Activated T-cell treated with anti-CD3 and anti-CD28 coated beads, Interleukin-2, amount 50 U/mL, for 48 hours (primary cell): ENCODE measurements at regions not wholly inside any gene's neighbourhood (a gene's known extent, or its start where the extent isn't known, plus 50 kb on each side); places are given as distances from the start of the nearest gene placed in this dataset.

Experiments
- DNase-seq, 2 experiments: peaks; one replicate each; pipeline ENCODE4 v3.0.0-alpha.2; 2020

DNA sequence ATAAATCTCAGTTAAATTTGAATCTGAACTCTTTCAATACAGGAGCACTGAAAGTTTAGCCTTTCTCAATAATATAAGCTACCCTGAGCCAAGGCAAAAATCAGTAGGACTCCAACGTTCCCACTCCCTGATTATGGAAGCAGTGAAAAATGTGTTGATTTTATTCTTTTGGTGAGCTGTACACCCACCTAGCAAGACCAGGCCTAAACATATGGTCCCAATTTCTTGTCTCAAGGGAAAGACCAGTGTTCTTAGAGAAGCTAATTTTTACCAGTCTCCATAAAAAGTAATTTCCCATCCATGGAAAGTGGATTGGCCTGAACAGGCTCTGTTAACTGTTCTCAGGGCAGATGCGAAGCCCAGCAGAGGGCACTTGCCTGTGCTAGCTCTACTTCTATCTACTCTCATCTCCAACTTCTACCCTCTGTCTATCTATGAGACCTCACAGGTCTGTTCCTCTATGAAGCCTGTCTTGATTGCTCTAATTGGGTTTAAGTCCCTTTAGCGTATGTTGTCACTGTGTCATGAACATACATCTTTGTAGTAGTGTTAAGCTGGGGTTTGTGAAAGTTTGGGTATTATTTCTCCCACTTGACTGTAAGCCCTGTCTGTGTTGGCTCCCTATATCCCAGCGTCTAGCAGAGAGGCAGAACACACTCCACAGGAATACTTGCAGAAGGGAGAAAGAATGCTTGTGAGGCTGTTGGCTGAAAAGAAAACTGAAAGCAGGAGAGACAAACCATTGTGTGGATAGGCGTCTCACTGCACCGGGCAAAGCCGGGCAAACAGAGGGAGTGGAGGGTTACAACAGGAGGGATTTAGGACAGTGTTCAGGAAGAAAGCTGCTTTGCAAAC lies 167.1 kb upstream of the MAF start:
- DNase-seq = no peak

DNA sequence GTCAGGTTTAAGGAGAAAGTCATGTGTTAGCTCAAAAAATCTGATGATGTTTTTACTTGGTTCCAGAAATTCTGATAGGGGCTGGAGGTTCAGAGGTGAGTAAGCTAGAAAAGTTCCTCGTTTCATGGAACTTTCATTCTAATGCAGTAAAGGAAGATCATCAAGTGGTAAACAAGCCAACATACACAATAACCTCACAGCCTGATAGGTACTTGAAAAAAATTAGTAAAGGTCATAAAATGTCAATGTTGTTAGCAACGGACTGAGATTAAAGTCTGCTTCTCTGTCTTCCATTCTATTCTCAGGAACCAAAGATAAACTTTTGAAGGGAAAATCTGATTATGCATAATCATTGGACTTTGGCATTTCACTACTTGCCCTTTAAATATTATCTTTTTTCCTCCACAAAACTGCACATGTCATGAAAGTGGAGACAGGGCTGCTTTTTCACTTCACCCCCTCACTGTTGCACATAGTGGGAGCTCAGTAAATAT lies 165.4 kb upstream of the MAF start:
- DNase-seq = no peak

DNA sequence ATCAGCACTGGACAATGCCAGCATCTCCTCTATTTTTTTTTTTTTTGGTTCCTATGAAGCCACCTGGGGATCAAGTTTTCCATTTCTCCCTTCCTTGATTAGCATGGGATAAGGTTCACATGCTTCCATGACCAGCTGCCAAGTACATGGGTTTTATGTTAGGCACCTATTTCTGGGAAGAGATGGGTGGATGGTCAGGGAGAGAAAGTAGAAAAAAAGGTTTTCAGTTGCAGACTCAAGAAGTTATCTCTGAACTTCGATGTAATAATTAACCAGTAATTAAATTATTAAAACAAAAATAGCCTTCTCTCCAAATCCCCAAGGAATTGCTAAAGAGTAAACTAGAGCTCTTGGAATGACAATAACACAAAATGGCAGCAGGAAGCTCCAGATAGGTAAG lies 164.9 kb upstream of the MAF start:
- DNase-seq = no peak

DNA sequence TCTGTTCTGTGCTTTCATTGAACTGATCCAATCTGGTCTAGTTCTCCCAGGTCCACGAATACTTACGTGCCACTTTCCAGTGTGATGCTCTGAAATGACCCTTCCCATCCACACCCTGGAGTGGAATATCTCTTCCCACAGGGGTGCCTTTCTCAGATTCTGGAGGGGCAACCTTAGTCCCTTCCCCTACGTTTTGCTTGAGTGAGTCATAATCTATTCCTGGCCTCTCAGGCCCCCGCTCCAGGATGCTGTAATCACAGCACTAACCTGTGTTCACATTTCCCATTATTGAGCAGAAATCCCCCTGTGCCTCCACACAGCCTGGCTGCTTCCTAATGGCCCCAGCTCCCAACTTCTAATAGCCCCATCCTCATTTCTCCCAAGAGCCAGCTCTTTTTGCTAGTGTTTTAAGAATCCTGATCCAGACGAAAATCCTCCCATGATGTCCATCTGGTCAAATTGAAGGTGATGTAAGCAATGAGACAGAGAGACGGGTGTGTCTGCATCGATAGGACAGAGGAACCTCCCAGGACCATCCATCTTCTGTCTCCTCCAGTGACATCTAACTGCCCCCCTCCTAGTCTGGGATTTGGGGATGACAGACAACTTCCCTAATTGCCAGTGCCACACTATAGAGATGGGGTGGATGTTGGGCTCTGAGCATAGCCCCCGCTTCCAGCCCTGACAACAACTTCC lies 164.0 kb upstream of the MAF start:
- DNase-seq = no peak

DNA sequence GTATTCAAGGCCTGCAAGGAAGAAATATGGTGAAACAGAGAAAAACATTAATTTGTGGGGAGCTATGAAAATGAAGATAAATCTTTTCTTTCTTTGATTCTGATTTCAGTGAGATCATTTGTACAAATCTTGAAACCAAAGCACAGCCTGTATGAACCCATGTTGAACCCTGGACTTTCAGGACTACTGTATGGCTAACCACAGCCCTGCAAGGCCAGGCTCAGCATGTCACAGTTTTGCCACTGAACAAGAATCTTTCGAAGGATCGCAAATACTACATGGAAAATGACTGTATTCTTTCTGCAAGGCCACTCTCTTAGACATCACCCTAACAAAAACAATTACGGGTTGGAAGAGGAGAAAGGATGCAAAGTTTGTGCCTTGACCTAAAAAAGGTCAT lies 161.7 kb upstream of the MAF start:
- no peak for DNase-seq

DNA sequence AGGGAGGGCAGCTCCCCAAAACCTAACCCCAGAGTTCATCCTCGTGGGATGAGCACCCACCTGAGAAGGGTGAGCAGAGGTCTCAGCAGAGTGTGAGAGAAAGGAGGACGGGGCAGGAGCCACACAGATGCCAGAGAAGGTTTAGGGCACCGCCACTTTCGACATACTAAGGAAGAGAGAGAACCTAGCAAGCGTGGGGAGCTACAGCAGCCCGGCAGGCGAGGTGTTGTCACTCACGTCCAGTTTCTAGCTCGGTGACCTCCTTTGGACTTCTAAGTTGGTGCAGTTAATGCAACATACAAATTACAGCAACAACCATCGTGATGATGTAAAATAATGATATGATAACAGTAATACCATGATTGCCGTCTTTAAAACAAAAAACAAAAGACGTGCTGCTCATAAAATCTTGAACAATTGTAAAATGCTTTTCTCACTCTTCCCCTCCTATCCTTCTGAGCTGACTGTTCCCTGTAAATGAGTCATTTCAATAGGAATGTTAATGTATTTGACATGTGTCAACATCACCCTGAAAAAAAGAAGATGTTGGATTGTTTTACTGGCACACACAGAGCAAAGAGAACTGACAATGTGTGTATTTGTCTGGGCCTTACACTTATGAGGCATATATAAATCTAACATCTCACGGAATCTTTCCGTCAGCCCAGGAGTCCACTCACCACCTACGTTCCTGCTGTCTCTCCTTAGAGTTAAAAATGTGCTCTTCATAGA lies 158.2 kb upstream of the MAF start:
- no peak for DNase-seq

DNA sequence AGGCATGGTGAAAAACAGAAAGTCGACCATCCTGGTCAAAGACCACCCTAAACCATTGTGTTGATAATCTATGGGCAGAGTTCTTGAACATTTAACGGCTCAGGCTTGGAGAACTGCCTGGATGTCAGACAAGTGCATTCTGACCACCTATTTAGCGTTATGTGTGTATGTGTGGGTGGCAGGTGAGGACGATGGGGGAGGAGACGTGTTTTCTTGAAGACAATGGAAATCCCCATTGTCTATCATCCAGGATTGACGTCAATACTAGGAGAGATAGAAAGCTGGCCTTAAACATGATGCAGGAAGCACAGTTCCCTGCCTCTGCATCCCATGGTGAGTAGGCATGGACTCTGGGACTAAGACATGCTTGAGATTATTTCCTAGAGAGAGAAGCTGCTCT lies 157.4 kb upstream of the MAF start:
- no peak for DNase-seq

DNA sequence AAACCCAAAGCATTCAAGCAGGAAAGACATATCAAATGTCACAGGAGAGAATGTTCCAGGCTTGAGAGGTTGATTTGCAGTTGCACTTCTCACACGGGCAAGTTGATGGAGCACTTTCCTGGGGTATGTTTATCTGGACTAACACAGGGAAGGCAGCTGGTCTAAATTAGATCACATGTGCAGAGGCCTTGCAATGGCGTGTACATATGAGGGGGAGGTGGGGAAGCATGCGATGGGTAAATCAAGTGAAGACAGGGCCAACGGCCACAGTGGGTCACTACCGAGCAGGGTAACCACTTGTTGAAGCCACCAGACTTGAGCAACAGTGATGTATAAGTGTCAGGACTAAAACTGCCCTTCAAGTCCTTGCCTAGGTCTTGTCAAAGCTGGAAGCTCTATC lies 156.6 kb upstream of the MAF start:
- no peak for DNase-seq

DNA sequence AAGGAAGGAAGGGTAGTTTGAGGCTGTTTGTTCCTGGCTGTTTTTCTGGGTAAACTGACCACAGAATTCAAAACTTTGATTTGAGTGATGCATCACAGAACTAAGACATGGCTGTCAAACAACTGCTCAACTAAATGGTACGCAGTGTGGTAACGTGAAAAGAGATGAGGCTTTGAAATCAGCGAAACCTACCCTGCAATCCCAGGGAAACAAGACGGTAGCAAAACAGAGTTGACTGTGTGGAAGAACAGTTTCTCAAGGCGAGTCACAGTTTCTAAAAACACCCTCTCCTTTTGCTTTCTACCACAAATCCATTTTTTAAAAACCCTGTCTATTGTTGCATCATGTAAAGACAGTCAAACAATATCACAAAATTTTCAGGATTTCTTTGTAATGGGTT lies 156.0 kb upstream of the MAF start:
- DNase-seq = no peak

DNA sequence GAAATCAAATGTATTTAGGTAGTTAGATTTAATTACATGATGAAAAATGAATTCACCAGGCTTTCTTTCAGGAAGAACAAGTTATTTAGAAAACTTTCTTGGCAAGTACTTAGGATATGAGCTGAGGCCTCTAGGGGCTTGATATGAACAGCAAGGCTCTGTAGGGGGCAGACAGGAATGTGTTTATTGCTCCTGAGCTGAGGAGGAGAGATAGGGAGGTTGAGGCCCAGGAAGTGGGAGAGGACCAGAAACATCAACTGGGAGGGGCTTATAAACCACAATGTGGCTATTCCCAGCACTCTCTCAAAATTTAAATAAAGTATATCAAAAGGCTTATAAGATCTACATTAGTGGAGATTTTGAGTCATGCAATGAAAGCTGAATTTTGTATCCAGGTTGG lies 154.0 kb upstream of the MAF start:
- no peak for DNase-seq

DNA sequence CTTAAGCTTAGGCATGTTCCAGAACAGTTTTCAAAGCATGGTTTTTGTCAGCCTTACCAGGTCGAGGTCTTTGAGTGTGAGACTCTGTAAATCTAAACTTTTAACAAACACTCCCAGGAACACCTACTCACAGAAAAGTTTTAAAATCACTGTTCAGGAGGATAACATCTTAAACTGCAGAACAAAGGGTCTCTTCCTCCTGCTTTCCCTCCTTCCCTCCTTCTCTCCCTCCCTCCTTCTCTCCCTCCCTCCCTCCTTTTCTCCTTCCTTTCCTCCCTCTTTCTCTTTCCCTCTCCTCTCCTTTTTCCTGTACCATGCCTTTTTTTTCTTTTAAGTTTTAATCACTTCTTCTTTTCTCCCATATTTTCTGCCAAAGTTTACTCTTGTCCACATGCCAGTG lies 153.5 kb upstream of the MAF start:
- no peak for DNase-seq

DNA sequence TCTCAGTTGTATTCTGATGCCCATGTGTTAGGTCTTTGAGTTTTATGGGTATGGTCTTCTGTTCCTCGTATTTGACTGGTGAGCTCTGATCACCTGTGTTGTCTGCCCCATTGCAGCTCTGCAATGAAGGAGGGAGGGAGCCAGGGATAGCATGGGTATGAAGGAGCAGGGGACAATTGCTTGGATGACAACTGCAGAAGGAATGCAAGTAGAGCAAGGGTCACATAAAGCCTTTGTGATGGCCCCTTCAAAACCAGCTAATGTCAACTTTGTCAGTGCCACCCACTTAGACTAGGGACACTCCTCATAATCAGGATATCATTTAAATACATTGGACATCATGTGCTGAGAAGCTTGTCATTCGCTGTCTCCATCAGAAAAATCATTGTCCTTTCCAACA lies 152.7 kb upstream of the MAF start:
- DNase-seq = no peak

DNA sequence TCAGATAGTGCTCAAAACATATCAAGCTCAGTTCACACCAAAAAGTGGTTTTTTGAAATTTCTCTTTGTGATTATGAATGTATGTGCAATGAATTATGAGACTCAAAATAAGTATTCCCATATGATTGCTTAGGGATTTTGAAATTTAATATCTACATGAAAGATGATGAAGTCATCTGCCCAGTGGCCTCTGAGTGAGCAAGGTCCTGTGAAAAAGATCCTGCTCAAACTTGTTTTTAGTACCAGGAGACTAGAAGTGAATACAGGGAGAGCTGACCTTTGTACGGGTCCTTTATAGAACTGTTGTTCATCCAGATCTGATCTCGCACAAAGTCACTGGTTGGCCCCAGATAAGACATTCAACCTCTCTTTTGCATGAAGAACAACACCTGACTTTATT lies 151.9 kb upstream of the MAF start:
- DNase-seq = no peak

DNA sequence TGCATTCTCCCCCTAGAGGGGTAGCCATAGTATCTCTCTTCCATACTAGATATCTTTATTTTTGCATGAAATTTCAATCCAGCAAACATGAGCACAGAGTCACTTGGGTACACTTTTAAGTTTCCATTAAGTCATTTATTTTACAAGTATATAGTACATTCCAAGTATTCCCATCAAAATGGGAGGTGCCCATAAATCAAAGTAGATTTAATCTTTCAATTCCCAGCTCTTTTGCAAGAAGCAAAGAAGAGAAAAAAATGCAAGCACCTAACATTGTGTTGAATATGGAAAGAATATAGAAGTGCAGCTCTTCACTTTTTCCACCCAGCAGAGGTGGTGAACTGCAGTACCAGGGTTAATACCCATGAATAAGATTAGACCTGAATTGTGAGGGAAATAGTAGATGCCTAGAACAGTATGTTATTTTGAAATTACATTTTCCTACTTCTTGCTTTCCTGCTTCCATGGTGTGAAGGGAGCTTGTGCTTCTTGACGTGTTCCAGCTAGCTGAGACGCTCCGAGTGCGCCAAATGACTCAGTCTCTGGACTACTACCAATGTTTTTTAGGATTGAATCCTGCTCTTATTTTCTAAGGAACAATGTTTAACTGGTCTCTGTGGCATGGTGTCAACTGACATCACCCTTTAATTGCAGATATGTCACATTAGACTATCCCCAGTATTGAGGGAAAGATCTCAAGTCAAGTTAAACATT lies 151.1 kb upstream of the MAF start:
- no peak for DNase-seq

DNA sequence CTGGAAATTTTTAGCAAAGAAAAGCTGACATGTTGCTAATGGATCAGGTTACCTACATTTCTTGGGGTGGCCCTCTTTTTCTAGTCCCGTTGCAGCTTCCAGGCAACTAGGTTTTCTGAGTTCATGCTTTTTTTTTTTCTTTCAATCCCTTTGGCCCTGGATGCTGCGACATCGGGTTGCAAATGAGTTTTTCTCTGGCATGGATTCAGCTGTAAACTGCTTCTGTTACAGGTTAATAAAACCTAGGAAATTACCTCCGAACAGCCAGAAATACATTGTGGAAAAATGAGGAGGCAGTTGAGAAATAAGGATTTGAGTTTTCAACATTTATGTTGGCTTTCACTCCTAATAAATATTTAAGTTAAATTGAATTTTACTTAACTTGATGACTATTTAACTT lies 149.8 kb upstream of the MAF start:
- DNase-seq = no peak

DNA sequence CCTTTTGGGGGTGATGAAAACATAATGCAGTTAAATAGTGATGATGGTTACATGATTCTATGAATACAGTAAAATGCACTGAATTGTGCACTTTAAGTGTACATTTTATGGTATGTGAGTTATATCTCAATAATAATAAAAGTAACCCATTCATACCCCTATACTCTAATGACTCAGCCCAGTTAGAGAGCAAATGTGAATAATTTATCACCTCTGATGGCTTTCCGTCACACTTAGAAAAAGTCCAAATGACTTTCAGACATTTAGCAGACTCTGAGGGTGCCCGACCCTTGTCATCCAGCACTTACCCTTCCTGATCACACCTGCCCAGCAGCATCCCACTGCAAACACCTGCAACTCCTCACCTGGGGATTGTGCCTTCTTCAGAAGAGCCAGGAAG lies 148.1 kb upstream of the MAF start:
- no peak for DNase-seq

DNA sequence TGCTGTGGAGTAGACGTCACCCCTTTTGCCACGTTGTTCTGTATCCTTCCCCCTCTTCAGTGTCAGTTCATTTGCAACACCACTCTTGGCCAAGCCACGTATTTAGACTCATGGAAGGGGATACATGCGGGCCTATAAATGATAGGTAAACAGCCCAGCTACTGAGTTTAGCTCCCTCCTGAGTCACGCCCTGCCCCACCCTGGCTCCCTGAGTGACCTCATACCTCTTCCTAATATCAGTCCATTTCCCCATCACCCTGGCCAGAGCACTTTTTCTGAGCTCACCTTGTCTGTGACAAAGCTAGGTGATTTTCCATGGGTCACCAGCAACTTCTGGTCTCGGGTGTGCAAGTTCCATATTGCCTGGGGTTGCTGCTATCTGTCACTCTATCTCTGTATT lies 147.2 kb upstream of the MAF start:
- no peak for DNase-seq

DNA sequence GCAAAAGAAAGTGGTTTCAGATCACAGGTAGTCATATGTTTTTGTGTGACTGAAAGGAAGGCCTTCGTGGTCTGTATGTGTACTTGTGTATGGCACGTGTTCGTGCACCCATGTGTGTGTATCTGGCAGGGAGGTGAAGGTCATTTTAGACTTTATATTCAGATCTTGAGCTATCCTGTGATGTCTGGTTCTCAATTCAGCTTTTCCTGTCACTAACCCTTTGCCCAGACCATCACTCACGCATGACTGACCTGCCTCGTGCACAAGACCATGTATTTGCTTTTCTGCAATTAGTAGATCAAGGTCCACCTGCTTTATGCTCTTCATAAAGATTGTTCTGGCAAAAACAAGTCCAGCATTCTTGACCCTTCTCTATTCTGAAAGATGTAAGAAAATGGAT lies 139.7 kb upstream of the MAF start:
- no peak for DNase-seq

DNA sequence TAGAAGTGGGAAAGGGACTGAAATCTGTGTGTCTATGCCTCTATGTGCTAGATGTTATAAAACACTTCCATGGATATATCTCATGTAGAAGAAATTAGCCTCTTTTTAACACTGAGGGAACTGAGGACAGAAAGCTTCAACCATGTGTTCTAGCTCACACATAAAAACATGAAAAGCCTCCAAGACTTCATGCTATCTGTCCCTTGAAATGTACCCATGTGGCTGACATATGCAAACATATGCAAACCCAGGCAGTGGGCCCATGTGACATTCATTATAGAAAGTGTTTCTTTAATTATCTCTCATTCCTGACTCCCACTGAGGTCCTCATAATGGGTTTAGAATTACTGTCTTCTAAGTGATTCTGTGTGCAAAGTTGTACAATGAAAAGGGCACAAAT lies 134.7 kb upstream of the MAF start:
- DNase-seq = no peak

DNA sequence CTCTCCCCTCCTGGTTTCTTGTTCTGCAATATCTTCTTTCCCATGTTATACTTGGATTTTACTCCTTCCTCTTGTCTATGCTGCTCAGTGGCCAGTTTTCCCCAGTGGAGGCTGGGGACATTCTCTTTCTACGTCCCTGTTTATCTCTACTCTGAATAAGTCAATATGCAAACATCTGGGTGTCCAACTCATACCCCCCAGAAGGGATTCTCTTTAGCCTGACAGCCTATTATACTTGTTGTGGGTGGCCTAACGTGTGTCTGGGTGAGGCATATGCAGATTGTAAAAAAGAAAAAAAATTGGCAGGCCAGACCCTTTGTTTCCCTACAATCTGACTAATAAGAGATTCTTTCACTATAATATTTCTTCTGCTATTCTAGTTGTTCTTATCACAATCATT lies 134.2 kb upstream of the MAF start:
- DNase-seq = no peak

DNA sequence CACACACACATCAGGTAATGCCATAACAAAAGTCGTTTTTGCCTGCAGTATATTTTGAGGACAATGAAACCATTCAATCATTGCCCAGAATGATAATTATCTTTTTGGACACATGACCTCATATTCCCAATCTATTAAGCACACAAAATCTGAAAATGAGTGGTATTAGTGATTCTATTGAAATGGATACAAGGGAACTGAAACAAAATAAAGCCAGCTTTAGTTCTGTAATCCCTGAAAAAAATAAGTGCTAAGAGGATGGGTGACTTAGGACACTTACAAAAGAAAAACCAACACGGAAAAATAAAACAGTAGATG lies 128.3 kb upstream of the MAF start:
- DNase-seq = no peak

DNA sequence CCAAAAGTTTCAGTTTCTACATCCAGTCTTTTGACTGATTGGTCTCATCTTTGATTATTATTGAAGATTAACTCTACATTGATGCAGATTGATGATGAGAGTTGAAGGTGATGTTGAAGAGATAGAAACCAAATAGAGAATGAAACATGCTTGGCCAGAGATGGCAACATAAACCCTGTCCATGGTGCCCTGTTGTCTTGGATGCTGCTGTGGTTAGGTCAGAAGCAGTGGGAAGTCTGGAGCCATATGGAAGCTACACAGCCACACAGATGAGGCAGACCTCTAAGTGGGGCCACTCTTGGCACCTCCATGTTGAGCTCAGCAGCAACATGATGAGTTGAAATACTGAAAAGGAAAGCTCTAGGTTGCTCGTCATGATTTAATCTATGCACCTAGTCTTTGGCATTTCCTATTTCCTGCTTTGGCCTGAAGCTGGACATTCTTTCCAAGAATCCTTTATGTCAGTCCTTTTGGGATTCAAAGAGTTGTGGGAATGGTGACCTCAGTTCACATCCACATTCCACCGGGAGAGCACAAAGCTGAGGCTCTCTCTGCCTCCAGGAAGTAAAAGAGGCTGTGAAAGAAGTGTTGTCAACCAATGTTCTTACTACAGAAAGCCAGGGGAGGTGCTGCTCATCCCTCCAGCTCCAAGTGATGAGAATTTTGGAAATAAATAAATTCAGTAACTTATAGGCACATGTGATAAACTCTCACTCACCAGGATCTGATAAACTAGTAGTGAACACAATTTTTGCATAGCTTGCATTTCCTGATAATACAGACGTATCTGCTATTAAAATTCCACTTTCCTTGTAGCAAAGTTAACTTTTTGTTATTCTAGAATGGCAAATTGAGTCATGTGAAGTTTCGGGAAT lies 127.7 kb upstream of the MAF start:
- no peak for DNase-seq
